MM.1S (cell line): ENCODE measurements at regions not wholly inside any gene's neighbourhood (a gene's known extent, or its start where the extent isn't known, plus 50 kb on each side); places are given as distances from the start of the nearest gene placed in this dataset.

Experiments used
- EZH2phosphoT487 ChIP-seq: fragments of 300-600 bp; sonication (generic); IDR thresholded peaks from 2 replicates; pipeline ENCODE4 v1.6.1; 2018; ENCODE audit warnings: antibody characterized with exemption, low read length
- TF ChIP-seq, protein P1 (sequence below): fragments of 300-600 bp; sonication (generic); IDR thresholded peaks from 2 replicates; pipeline ENCODE4 v1.5.1; 2016; ENCODE audit warnings: antibody characterized with exemption, low read length, mixed read lengths

DNA sequence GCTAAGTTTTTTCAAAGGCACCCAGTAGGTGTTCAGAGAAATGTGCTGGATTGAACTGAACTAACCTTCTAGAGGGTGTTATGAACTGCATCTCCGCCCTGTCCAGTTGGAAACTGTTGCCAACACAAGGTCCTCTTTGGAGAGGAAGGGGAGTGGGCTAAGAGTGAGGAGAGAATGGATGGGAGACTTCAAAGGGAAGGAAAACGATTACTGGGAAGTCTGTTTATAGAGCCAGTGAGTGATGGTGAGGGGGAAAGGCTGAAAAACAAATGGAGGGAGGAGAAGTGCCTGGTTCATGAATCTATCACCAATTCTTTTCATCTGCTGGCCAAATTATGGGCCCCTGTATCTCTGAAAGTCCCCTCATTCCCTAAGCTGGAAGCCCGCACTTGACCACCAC is 86.0 kb upstream of the TBX5 start:
- TF ChIP-seq, protein P1, sequence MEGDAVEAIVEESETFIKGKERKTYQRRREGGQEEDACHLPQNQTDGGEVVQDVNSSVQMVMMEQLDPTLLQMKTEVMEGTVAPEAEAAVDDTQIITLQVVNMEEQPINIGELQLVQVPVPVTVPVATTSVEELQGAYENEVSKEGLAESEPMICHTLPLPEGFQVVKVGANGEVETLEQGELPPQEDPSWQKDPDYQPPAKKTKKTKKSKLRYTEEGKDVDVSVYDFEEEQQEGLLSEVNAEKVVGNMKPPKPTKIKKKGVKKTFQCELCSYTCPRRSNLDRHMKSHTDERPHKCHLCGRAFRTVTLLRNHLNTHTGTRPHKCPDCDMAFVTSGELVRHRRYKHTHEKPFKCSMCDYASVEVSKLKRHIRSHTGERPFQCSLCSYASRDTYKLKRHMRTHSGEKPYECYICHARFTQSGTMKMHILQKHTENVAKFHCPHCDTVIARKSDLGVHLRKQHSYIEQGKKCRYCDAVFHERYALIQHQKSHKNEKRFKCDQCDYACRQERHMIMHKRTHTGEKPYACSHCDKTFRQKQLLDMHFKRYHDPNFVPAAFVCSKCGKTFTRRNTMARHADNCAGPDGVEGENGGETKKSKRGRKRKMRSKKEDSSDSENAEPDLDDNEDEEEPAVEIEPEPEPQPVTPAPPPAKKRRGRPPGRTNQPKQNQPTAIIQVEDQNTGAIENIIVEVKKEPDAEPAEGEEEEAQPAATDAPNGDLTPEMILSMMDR = no peak
- no peak for TF ChIP-seq EZH2phosphoT487
